Subcutaneous abdominal adipose tissue (tissue), 5 donors: ENCODE measurements at regions not wholly inside any gene's neighbourhood (a gene's known extent, or its start where the extent isn't known, plus 50 kb on each side); places are given as distances from the start of the nearest gene placed in this dataset.
"Not testable (repeated sequence)": the region's sequence is repeated elsewhere in the genome, so short reads cannot be mapped to it uniquely, and the experiment has no call there.

Source experiments
- H3K27ac ChIP-seq: one replicate; pipeline ENCODE4 v1.7.0; 2013; ENCODE audit warnings: low read depth, mild to moderate bottlenecking, inconsistent platforms, low read length, moderate library complexity
- H3K27me3 ChIP-seq, 5 donors: one replicate each; pipeline ENCODE4 v1.7.0; 2013; ENCODE audit warnings: low read length in 5 of 5, inconsistent platforms in 1 of 5; ENCODE audit not compliant: control insufficient read depth in 5 of 5, insufficient read depth in 4 of 5
- H3K36me3 ChIP-seq, 5 donors: one replicate each; pipeline ENCODE4 v1.7.0; 2013; ENCODE audit warnings: low read length in 5 of 5; ENCODE audit not compliant: control insufficient read depth in 5 of 5, insufficient read depth in 5 of 5
- H3K4me1 ChIP-seq, 5 donors: one replicate each; pipeline ENCODE4 v1.7.0; 2013; ENCODE audit warnings: low read length in 5 of 5, mild to moderate bottlenecking in 3 of 5, moderate library complexity in 1 of 5; ENCODE audit not compliant: control insufficient read depth in 5 of 5, insufficient read depth in 5 of 5
- H3K4me3 ChIP-seq, 5 donors: one replicate each; pipeline ENCODE4 v1.7.0; 2013; ENCODE audit warnings: low read length in 5 of 5, low read depth in 1 of 5
- H3K9ac ChIP-seq, 5 donors: one replicate each; pipeline ENCODE4 v1.7.0; 2013; ENCODE audit warnings: low read length in 5 of 5, mild to moderate bottlenecking in 4 of 5, moderate library complexity in 3 of 5
- H3K9me3 ChIP-seq, 5 donors: one replicate each; pipeline ENCODE4 v1.7.0; 2013; ENCODE audit warnings: low read length in 5 of 5; ENCODE audit not compliant: control insufficient read depth in 5 of 5
- donor health status: healthy.
- donor health status: healthy.
- donor health status: healthy.
- donor health status: healthy.
- donor health status: healthy.

- H3K9me3 ChIP-seq = peaks cover 2 to 17% (median 13%) of the 10 kb centered on the region in 5 donors
- no peak overlapping the region for H3K27ac ChIP-seq
- H3K27me3 ChIP-seq = no peaks in the 10 kb centered on the region
- no peaks in the 10 kb centered on the region for H3K36me3 ChIP-seq
- H3K9ac ChIP-seq = no peak overlapping the region
- H3K4me1 ChIP-seq = no peaks in the 10 kb centered on the region
- H3K4me3 ChIP-seq = no peak overlapping the region
Measured at GRCh38 chr4:64022560-64022959, 386.7 kb downstream of the TECRL start.

GRCh38 chr4:64016893-64017292 is 392.4 kb downstream of the TECRL start:
- Histone ChIP-seq H3K9me3 (peaks cover 0 to 10% (median 0%) of the 10 kb centered on the region in 5 donors), H3K4me3 (no peak overlapping the region), H3K27ac (no peak overlapping the region), H3K4me1 (no peaks in the 10 kb centered on the region), H3K27me3 (no peaks in the 10 kb centered on the region), H3K9ac (no peak overlapping the region), H3K36me3 (no peaks in the 10 kb centered on the region)

- no peaks in the 10 kb centered on the region for H3K36me3 ChIP-seq
- no peak overlapping the region for H3K9ac ChIP-seq
- H3K27me3 ChIP-seq = no peaks in the 10 kb centered on the region
- H3K27ac ChIP-seq = no peak overlapping the region
- peaks cover 0 to 7% (median 0%) of the 10 kb centered on the region in 5 donors for H3K9me3 ChIP-seq
- no peaks in the 10 kb centered on the region for H3K4me1 ChIP-seq
- no peak overlapping the region for H3K4me3 ChIP-seq
Measured at GRCh38 chr4:64014647-64015046, 394.6 kb downstream of the TECRL start.

GRCh38 chr4:64001229-64001898 is 407.9 kb downstream of the TECRL start:
- Histone ChIP-seq H3K36me3 (no peaks in the 10 kb centered on the region), H3K27ac (no peak overlapping the region), H3K9me3 (peaks cover 0 to 4% (median 0%) of the 10 kb centered on the region in 5 donors), H3K27me3 (no peaks in the 10 kb centered on the region), H3K4me3 (no peak overlapping the region), H3K9ac (no peak overlapping the region), H3K4me1 (no peaks in the 10 kb centered on the region)

- Histone ChIP-seq H3K4me3 (no peak overlapping the region), H3K4me1 (no peaks in the 10 kb centered on the region), H3K9me3 (peaks cover 0 to 4% (median 0%) of the 10 kb centered on the region in 5 donors), H3K27ac (no peak overlapping the region), H3K36me3 (no peaks in the 10 kb centered on the region), H3K27me3 (no peaks in the 10 kb centered on the region), H3K9ac (no peak overlapping the region)
Measured at GRCh38 chr4:64000241-64000640, 409.0 kb downstream of the TECRL start.

GRCh38 chr4:63986253-63986652 is 423.0 kb downstream of the TECRL start:
- Histone ChIP-seq H3K9me3 (peaks cover 0 to 10% (median 6%) of the 10 kb centered on the region in 5 donors), H3K27ac (no peak overlapping the region), H3K9ac (no peak overlapping the region), H3K4me1 (no peaks in the 10 kb centered on the region), H3K4me3 (no peak overlapping the region), H3K36me3 (no peaks in the 10 kb centered on the region), H3K27me3 (no peaks in the 10 kb centered on the region)

- Histone ChIP-seq H3K9me3 (peaks cover 0 to 8% (median 5%) of the 10 kb centered on the region in 5 donors), H3K4me1 (no peaks in the 10 kb centered on the region), H3K9ac (no peak overlapping the region), H3K27ac (no peak overlapping the region), H3K36me3 (no peaks in the 10 kb centered on the region), H3K27me3 (no peaks in the 10 kb centered on the region), H3K4me3 (no peak overlapping the region)
Measured at GRCh38 chr4:63983224-63983623, 426.0 kb downstream of the TECRL start.

- Histone ChIP-seq H3K4me1 (no peaks in the 10 kb centered on the region), H3K9me3 (no peaks in the 10 kb centered on the region), H3K27me3 (peaks cover 0 to 1% (median 0%) of the 10 kb centered on the region in 5 donors), H3K36me3 (no peaks in the 10 kb centered on the region), H3K27ac (no peak overlapping the region), H3K4me3 (no peak overlapping the region), H3K9ac (no peak overlapping the region)
Measured at GRCh38 chr4:63965875-63966274, 443.4 kb downstream of the TECRL start.

GRCh38 chr4:63942706-63943286 is 466.5 kb downstream of the TECRL start:
- H3K9me3 ChIP-seq, H3K27me3 ChIP-seq, H3K27ac ChIP-seq, H3K4me3 ChIP-seq, H3K9ac ChIP-seq, H3K4me1 ChIP-seq, H3K36me3 ChIP-seq: not testable (repeated sequence)

- Histone ChIP-seq H3K4me3 (peak overlapping the region in 3 of 5 donors; percentile 8 to 51 (median 32)), H3K9ac (peak overlapping the region in 1 of 5 donors; percentile 10), H3K27me3 (no peaks in the 10 kb centered on the region), H3K9me3 (no peaks in the 10 kb centered on the region), H3K36me3 (no peaks in the 10 kb centered on the region), H3K27ac (peak overlapping the region; percentile 37), H3K4me1 (no peaks in the 10 kb centered on the region)
Measured at GRCh38 chr4:63937961-63938360, 471.3 kb downstream of the TECRL start.
